ENCODE measurements at regions not wholly inside any gene's neighbourhood (a gene's known extent, or its start where the extent isn't known, plus 50 kb on each side); places are given as distances from the start of the nearest gene placed in this dataset.

GRCh38 chr3:134709561-134710312, 58.9 kb upstream of the KY start:
- Histone ChIP-seq H3K9me3 (no peaks in the 10 kb centered on the region), H3K27me3 (no peaks in the 10 kb centered on the region), H3K4me1 (no peaks in the 10 kb centered on the region), H3K4me3 (no peak overlapping the region), H3K27ac (no peak overlapping the region), H3K36me3 (no peaks in the 10 kb centered on the region)
- intact Hi-C loops (cut with DNase I; ENCODE audit: low total_unique reads), result no loop called here
- no peak for TF ChIP-seq CTCF (IDR thresholded peaks at IDR 0.05)
- TF ChIP-seq POLR2A (IDR thresholded peaks at IDR 0.05), result no peak
- TF ChIP-seq POLR2AphosphoS5 (IDR thresholded peaks at IDR 0.05), result no peak
- no peak for DNase-seq (ENCODE audit: low spot score in 2 of 2)

- Histone ChIP-seq H3K27ac (no peak overlapping the region), H3K4me3 (no peak overlapping the region), H3K27me3 (no peaks in the 10 kb centered on the region), H3K36me3 (no peaks in the 10 kb centered on the region), H3K9me3 (no peaks in the 10 kb centered on the region), H3K4me1 (no peaks in the 10 kb centered on the region)
- intact Hi-C loops (cut with DNase I; ENCODE audit: low total_unique reads), result no loop called here
- no peak for DNase-seq (ENCODE audit: low spot score in 2 of 2)
- TF ChIP-seq CTCF (IDR thresholded peaks at IDR 0.05), result no peak
- TF ChIP-seq POLR2AphosphoS5 (IDR thresholded peaks at IDR 0.05), result no peak
- TF ChIP-seq POLR2A (IDR thresholded peaks at IDR 0.05), result no peak
Observed at GRCh38 chr3:134710313-134710680, 59.5 kb upstream of the KY start.

- Histone ChIP-seq H3K27me3 (no peaks in the 10 kb centered on the region), H3K9me3 (no peaks in the 10 kb centered on the region), H3K36me3 (no peaks in the 10 kb centered on the region), H3K4me3 (no peak overlapping the region), H3K4me1 (no peaks in the 10 kb centered on the region), H3K27ac (no peak overlapping the region)
- no peak for DNase-seq (ENCODE audit: low spot score in 2 of 2)
- intact Hi-C loops (cut with DNase I; ENCODE audit: low total_unique reads), result no loop called here
- TF ChIP-seq CTCF (IDR thresholded peaks at IDR 0.05) (no peak), POLR2A (IDR thresholded peaks at IDR 0.05) (no peak), POLR2AphosphoS5 (IDR thresholded peaks at IDR 0.05) (no peak)
Observed at GRCh38 chr3:134711284-134711683, 60.5 kb upstream of the KY start.

- no peaks in the 10 kb centered on the region for H3K9me3 ChIP-seq
- no peaks in the 10 kb centered on the region for H3K27me3 ChIP-seq
- H3K4me1 ChIP-seq, result no peaks in the 10 kb centered on the region
- H3K27ac ChIP-seq, result no peak overlapping the region
- TF ChIP-seq CTCF (IDR thresholded peaks at IDR 0.05), result no peak
- TF ChIP-seq POLR2AphosphoS5 (IDR thresholded peaks at IDR 0.05), result no peak
- TF ChIP-seq POLR2A (IDR thresholded peaks at IDR 0.05), result no peak
- DNase-seq (ENCODE audit: low spot score in 2 of 2), result no peak
- no peak overlapping the region for H3K4me3 ChIP-seq
- no peaks in the 10 kb centered on the region for H3K36me3 ChIP-seq
- intact Hi-C loops (cut with DNase I; ENCODE audit: low total_unique reads), result no loop called here
Observed at GRCh38 chr3:134713671-134714070, 62.8 kb upstream of the KY start.

GRCh38 chr3:134718726-134719125, 67.9 kb upstream of the KY start:
- Histone ChIP-seq H3K27ac (peak overlapping the region in 1 of 2 donors; percentile 52), H3K36me3 (no peaks in the 10 kb centered on the region)
- no peak for TF ChIP-seq POLR2A (IDR thresholded peaks at IDR 0.05)
- TF ChIP-seq POLR2AphosphoS5 (IDR thresholded peaks at IDR 0.05), result no peak
- no peak for TF ChIP-seq CTCF (IDR thresholded peaks at IDR 0.05)

More at GRCh38 chr3:134718726-134719125, 67.9 kb upstream of the KY start:
- Histone ChIP-seq H3K27me3 (no peaks in the 10 kb centered on the region), H3K9me3 (no peaks in the 10 kb centered on the region), H3K4me3 (no peak overlapping the region), H3K4me1 (no peaks in the 10 kb centered on the region)
- DNase-seq (ENCODE audit: low spot score in 2 of 2), result no peak
- intact Hi-C loops (cut with DNase I; ENCODE audit: low total_unique reads), result no loop called here
